ENCODE measurements at regions not wholly inside any gene's neighbourhood (a gene's known extent, or its start where the extent isn't known, plus 50 kb on each side); places are given as distances from the start of the nearest gene placed in this dataset.

- DNase-seq (ENCODE audit: extremely low spot score in 2 of 2): no peak
- Histone ChIP-seq H3K27me3 (no peaks in the 10 kb centered on the region), H3K4me3 (no peak overlapping the region), H3K27ac (no peak overlapping the region), H3K9me3 (no peaks in the 10 kb centered on the region), H3K4me1 (peaks cover 19% of the 10 kb centered on the region), H3K36me3 (no peaks in the 10 kb centered on the region)
- intact Hi-C loops (cut with DNase I): no loop called here
- TF ChIP-seq CTCF (IDR thresholded peaks at IDR 0.05): no peak
- no peak for TF ChIP-seq POLR2A (IDR thresholded peaks at IDR 0.05)
- TF ChIP-seq POLR2AphosphoS5 (IDR thresholded peaks at IDR 0.05; ENCODE audit: insufficient read depth in 1 of 2, low read depth in 1 of 2): no peak
These were observed 136.0 kb upstream of the TNRC6C start for GRCh38 chr17:77822302-77823030.

GRCh38 chr17:77824102-77824779 lies 134.3 kb upstream of the TNRC6C start:
- H3K27me3 ChIP-seq: no peaks in the 10 kb centered on the region
- TF ChIP-seq POLR2A (IDR thresholded peaks at IDR 0.05): no peak
- TF ChIP-seq CTCF (IDR thresholded peaks at IDR 0.05): no peak
- TF ChIP-seq POLR2AphosphoS5 (IDR thresholded peaks at IDR 0.05; ENCODE audit: insufficient read depth in 1 of 2, low read depth in 1 of 2): no peak
- no peak overlapping the region for H3K4me3 ChIP-seq
- H3K27ac ChIP-seq: no peak overlapping the region
- H3K9me3 ChIP-seq: no peaks in the 10 kb centered on the region
- DNase-seq (ENCODE audit: extremely low spot score in 2 of 2): no peak
- peaks cover 19% of the 10 kb centered on the region for H3K4me1 ChIP-seq
- no peaks in the 10 kb centered on the region for H3K36me3 ChIP-seq
- intact Hi-C loops (cut with DNase I): no loop called here

- intact Hi-C loops (cut with DNase I): no loop called here
- no peak for TF ChIP-seq POLR2AphosphoS5 (IDR thresholded peaks at IDR 0.05; ENCODE audit: insufficient read depth in 1 of 2, low read depth in 1 of 2)
- Histone ChIP-seq H3K36me3 (no peaks in the 10 kb centered on the region), H3K4me3 (no peak overlapping the region), H3K9me3 (no peaks in the 10 kb centered on the region), H3K4me1 (peaks cover 23% of the 10 kb centered on the region), H3K27me3 (no peaks in the 10 kb centered on the region), H3K27ac (no peak overlapping the region)
- DNase-seq (ENCODE audit: extremely low spot score in 2 of 2): no peak
These were observed 133.7 kb upstream of the TNRC6C start for GRCh38 chr17:77824780-77825280.

- peaks cover 31% of the 10 kb centered on the region for H3K4me1 ChIP-seq
- H3K9me3 ChIP-seq: no peaks in the 10 kb centered on the region
- no peaks in the 10 kb centered on the region for H3K27me3 ChIP-seq
- H3K27ac ChIP-seq: no peak overlapping the region
- H3K4me3 ChIP-seq: no peak overlapping the region
- H3K36me3 ChIP-seq: no peaks in the 10 kb centered on the region
- no peak for DNase-seq (ENCODE audit: extremely low spot score in 2 of 2)
- intact Hi-C loops (cut with DNase I): no loop called here
- TF ChIP-seq CTCF (IDR thresholded peaks at IDR 0.05): no peak
- TF ChIP-seq POLR2AphosphoS5 (IDR thresholded peaks at IDR 0.05; ENCODE audit: insufficient read depth in 1 of 2, low read depth in 1 of 2): no peak
- no peak for TF ChIP-seq POLR2A (IDR thresholded peaks at IDR 0.05)
These were observed 132.9 kb upstream of the TNRC6C start for GRCh38 chr17:77825621-77826020.

GRCh38 chr17:77826132-77826873 lies 132.2 kb upstream of the TNRC6C start:
- H3K9me3 ChIP-seq: no peaks in the 10 kb centered on the region
- TF ChIP-seq CTCF (IDR thresholded peaks at IDR 0.05) (no peak), POLR2AphosphoS5 (IDR thresholded peaks at IDR 0.05; ENCODE audit: insufficient read depth in 1 of 2, low read depth in 1 of 2) (no peak), POLR2A (IDR thresholded peaks at IDR 0.05) (no peak)
- intact Hi-C loops (cut with DNase I): no loop called here
- H3K4me1 ChIP-seq: peaks cover 38% of the 10 kb centered on the region
- no peak overlapping the region for H3K27ac ChIP-seq
- H3K27me3 ChIP-seq: no peaks in the 10 kb centered on the region
- no peaks in the 10 kb centered on the region for H3K36me3 ChIP-seq
- H3K4me3 ChIP-seq: no peak overlapping the region
- DNase-seq (ENCODE audit: extremely low spot score in 2 of 2): no peak

All from vagina (tissue), 2 donors.